SH-SY5Y (cell line): ENCODE measurements at regions not wholly inside any gene's neighbourhood (a gene's known extent, or its start where the extent isn't known, plus 50 kb on each side); places are given as distances from the start of the nearest gene placed in this dataset.

Experiments
- GATA2 ChIP-seq: IDR thresholded peaks from 2 replicates; pipeline ENCODE4 v1.6.1; 2011; ENCODE audit warnings: mild to moderate bottlenecking, low read depth, low read length
- GATA3 ChIP-seq: IDR thresholded peaks from 2 replicates; pipeline ENCODE4 v1.6.1; 2011; ENCODE audit warnings: low read depth, mild to moderate bottlenecking, low read length, moderate library complexity

- TF ChIP-seq GATA3 = no peak
- no peak for TF ChIP-seq GATA2
These were observed 128.2 kb upstream of the ASTN2 start for GRCh38 chr9:117543089-117543488.
